ENCODE measurements at regions not wholly inside any gene's neighbourhood (a gene's known extent, or its start where the extent isn't known, plus 50 kb on each side); places are given as distances from the start of the nearest gene placed in this dataset.

- Histone ChIP-seq H3F3A (ENCODE audit: insufficient read depth, low read length) (no peaks in the 10 kb centered on the region), H3K27ac (ENCODE audit: low read depth, low read length, poor library complexity, severe bottlenecking) (no peak overlapping the region), H3K9ac (ENCODE audit: low read length) (no peak overlapping the region), H3K9me2 (ENCODE audit: low read depth, low read length) (no peaks in the 10 kb centered on the region), H3K79me2 (ENCODE audit: insufficient read depth, low read length) (no peaks in the 10 kb centered on the region), H3K27me3 (ENCODE audit: insufficient read depth, low read length) (no peaks in the 10 kb centered on the region), H3K4me1 (ENCODE audit: insufficient read depth, low read length, severe bottlenecking) (no peaks in the 10 kb centered on the region), H2AFZ (ENCODE audit: low read length) (no peak overlapping the region), H3K9me3 (ENCODE audit: low read length) (no peaks in the 10 kb centered on the region), H3K36me3 (ENCODE audit: insufficient read depth, low read length) (no peaks in the 10 kb centered on the region), H3K4me3 (ENCODE audit: low read depth, low read length, poor library complexity, severe bottlenecking) (no peak overlapping the region), H3K4me2 (ENCODE audit: low read length) (no peak overlapping the region), H4K20me1 (ENCODE audit: insufficient read depth, low read length) (no peaks in the 10 kb centered on the region)
- TF ChIP-seq CTCF (IDR thresholded peaks at IDR 0.05; ENCODE audit: low read length) (no peak), EZH2 (IDR thresholded peaks at IDR 0.05; ENCODE audit: borderline replicate concordance, low read length) (no peak)
Measured at GRCh38 chr4:82149750-82150149, 224.0 kb downstream of the HNRNPD start.

GRCh38 chr4:82145850-82146249 is 227.9 kb downstream of the HNRNPD start:
- no peak for TF ChIP-seq EZH2 (IDR thresholded peaks at IDR 0.05; ENCODE audit: borderline replicate concordance, low read length)
- TF ChIP-seq CTCF (IDR thresholded peaks at IDR 0.05; ENCODE audit: low read length) = no peak
- no peak overlapping the region for H3K9ac ChIP-seq (ENCODE audit: low read length)

GRCh38 chr4:82140422-82140821 is 233.4 kb downstream of the HNRNPD start:
- H4K20me1 ChIP-seq (ENCODE audit: insufficient read depth, low read length) = no peaks in the 10 kb centered on the region
- H3K4me2 ChIP-seq (ENCODE audit: low read length) = no peak overlapping the region
- no peak overlapping the region for H3K9ac ChIP-seq (ENCODE audit: low read length)

More at GRCh38 chr4:82145850-82146249, 227.9 kb downstream of the HNRNPD start:
- no peaks in the 10 kb centered on the region for H4K20me1 ChIP-seq (ENCODE audit: insufficient read depth, low read length)
- H3K4me1 ChIP-seq (ENCODE audit: insufficient read depth, low read length, severe bottlenecking) = no peaks in the 10 kb centered on the region
- no peak overlapping the region for H3K4me2 ChIP-seq (ENCODE audit: low read length)
- no peak overlapping the region for H3K27ac ChIP-seq (ENCODE audit: low read depth, low read length, poor library complexity, severe bottlenecking)
- no peaks in the 10 kb centered on the region for H3K9me3 ChIP-seq (ENCODE audit: low read length)
- no peaks in the 10 kb centered on the region for H3K36me3 ChIP-seq (ENCODE audit: insufficient read depth, low read length)
- no peaks in the 10 kb centered on the region for H3K27me3 ChIP-seq (ENCODE audit: insufficient read depth, low read length)
- no peak overlapping the region for H3K4me3 ChIP-seq (ENCODE audit: low read depth, low read length, poor library complexity, severe bottlenecking)
- no peaks in the 10 kb centered on the region for H3K79me2 ChIP-seq (ENCODE audit: insufficient read depth, low read length)
- H2AFZ ChIP-seq (ENCODE audit: low read length) = no peak overlapping the region
- no peaks in the 10 kb centered on the region for H3F3A ChIP-seq (ENCODE audit: insufficient read depth, low read length)
- no peaks in the 10 kb centered on the region for H3K9me2 ChIP-seq (ENCODE audit: low read depth, low read length)

More at GRCh38 chr4:82140422-82140821, 233.4 kb downstream of the HNRNPD start:
- H3K9me3 ChIP-seq (ENCODE audit: low read length) = no peaks in the 10 kb centered on the region
- no peak overlapping the region for H2AFZ ChIP-seq (ENCODE audit: low read length)
- no peaks in the 10 kb centered on the region for H3K4me1 ChIP-seq (ENCODE audit: insufficient read depth, low read length, severe bottlenecking)
- H3K79me2 ChIP-seq (ENCODE audit: insufficient read depth, low read length) = no peaks in the 10 kb centered on the region
- H3K27ac ChIP-seq (ENCODE audit: low read depth, low read length, poor library complexity, severe bottlenecking) = no peak overlapping the region
- no peak for TF ChIP-seq EZH2 (IDR thresholded peaks at IDR 0.05; ENCODE audit: borderline replicate concordance, low read length)
- no peak for TF ChIP-seq CTCF (IDR thresholded peaks at IDR 0.05; ENCODE audit: low read length)
- no peak overlapping the region for H3K4me3 ChIP-seq (ENCODE audit: low read depth, low read length, poor library complexity, severe bottlenecking)
- no peaks in the 10 kb centered on the region for H3K27me3 ChIP-seq (ENCODE audit: insufficient read depth, low read length)
- no peaks in the 10 kb centered on the region for H3K36me3 ChIP-seq (ENCODE audit: insufficient read depth, low read length)
- no peaks in the 10 kb centered on the region for H3K9me2 ChIP-seq (ENCODE audit: low read depth, low read length)
- H3F3A ChIP-seq (ENCODE audit: insufficient read depth, low read length) = no peaks in the 10 kb centered on the region

All from OCI-LY1 (cell line).